Progenitor cell of endocrine pancreas (in vitro differentiated cells): ENCODE measurements at regions not wholly inside any gene's neighbourhood (a gene's known extent, or its start where the extent isn't known, plus 50 kb on each side); places are given as distances from the start of the nearest gene placed in this dataset.

Source experiments
- DNase-seq: peaks from one replicate; pipeline ENCODE4 v3.0.0; 2021; ENCODE audit warnings: low spot score; ENCODE audit not compliant: unreplicated experiment
- H3K27ac Mint-ChIP-seq: 2 replicates; pipeline ENCODE4 v1.8.0; 2021; ENCODE audit warnings: mild to moderate bottlenecking, moderate library complexity, mixed read lengths
- H3K27me3 Mint-ChIP-seq: 2 replicates; pipeline ENCODE4 v1.8.0; 2021; ENCODE audit warnings: mixed read lengths
- H3K36me3 Mint-ChIP-seq: 2 replicates; pipeline ENCODE4 v1.8.0; 2022; ENCODE audit warnings: mixed read lengths; ENCODE audit not compliant: insufficient read depth
- H3K4me1 Mint-ChIP-seq: 2 replicates; pipeline ENCODE4 v1.8.0; 2021; ENCODE audit warnings: low read depth, mixed read lengths
- H3K4me3 Mint-ChIP-seq: 2 replicates; pipeline ENCODE4 v1.8.0; 2021; ENCODE audit warnings: low read depth, mild to moderate bottlenecking, moderate library complexity, mixed read lengths
- H3K9me3 Mint-ChIP-seq: 2 replicates; pipeline ENCODE4 v1.8.0; 2021; ENCODE audit warnings: low read depth, mixed read lengths
- TF ChIP-seq, protein P1 (sequence below): fragments of 200-600 bp; sonication (generic); IDR thresholded peaks from one replicate; pipeline ENCODE4 v1.5.0; 2021; ENCODE audit warnings: antibody characterized with exemption, mild to moderate bottlenecking; ENCODE audit not compliant: unreplicated experiment

DNA sequence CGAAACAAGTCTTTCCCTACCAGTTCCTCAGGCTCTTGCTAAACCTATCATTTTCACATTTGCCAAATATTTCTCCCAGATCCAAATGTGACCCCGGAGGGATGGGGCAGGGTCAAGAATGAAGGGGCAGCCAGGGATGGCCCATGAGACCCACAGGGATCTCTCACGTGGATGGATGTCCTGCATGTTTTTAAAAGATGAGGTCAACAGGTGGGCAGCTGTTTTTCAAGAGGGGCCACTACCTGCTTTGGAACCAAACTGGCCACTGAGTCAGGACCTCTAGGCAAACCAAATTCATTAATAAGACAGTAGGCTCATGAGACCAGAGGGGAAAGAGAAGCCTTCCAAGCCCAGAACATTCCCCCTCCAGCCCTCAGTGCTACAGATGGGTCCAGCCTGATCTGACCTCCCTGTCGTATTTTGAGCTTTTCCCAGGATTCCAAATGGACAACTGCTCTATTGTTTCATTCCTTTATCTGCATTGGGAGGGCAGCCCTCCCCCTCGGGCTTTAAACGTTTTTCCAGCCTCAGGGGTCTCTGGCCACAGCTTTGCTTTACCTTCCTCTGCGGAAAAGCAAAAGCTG is 252.5 kb upstream of the IRF2BP2 start:
- Mint-ChIP-seq H3K4me1 (peaks cover 29% of the 10 kb centered on the region), H3K4me3 (no peak overlapping the region), H3K27me3 (no peaks in the 10 kb centered on the region), H3K27ac (no peak overlapping the region), H3K9me3 (peaks cover 3% of the 10 kb centered on the region), H3K36me3 (no peaks in the 10 kb centered on the region)
- TF ChIP-seq, protein P1, sequence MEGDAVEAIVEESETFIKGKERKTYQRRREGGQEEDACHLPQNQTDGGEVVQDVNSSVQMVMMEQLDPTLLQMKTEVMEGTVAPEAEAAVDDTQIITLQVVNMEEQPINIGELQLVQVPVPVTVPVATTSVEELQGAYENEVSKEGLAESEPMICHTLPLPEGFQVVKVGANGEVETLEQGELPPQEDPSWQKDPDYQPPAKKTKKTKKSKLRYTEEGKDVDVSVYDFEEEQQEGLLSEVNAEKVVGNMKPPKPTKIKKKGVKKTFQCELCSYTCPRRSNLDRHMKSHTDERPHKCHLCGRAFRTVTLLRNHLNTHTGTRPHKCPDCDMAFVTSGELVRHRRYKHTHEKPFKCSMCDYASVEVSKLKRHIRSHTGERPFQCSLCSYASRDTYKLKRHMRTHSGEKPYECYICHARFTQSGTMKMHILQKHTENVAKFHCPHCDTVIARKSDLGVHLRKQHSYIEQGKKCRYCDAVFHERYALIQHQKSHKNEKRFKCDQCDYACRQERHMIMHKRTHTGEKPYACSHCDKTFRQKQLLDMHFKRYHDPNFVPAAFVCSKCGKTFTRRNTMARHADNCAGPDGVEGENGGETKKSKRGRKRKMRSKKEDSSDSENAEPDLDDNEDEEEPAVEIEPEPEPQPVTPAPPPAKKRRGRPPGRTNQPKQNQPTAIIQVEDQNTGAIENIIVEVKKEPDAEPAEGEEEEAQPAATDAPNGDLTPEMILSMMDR = no peak
- no peak for DNase-seq

DNA sequence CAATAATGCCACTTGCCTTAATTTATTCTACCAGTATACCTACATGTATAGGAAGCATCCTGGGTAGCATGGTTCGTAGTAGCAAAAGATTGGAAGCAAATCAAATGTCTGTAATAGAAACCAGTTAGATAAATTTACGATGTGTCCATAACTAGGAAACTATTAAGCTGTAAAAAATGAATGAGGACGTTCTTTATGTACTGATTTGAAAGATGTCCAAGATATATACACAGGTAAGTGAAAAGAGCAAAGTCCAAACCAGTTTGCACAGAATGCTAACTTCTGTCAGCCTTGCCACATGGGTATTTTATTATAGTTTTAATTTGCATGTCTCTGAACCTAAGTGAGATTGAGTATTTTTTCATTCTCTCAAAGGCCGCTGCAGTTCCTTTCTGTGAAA is 251.8 kb upstream of the IRF2BP2 start:
- no peaks in the 10 kb centered on the region for H3K27me3 Mint-ChIP-seq
- H3K4me3 Mint-ChIP-seq = no peak overlapping the region
- no peak for DNase-seq
- TF ChIP-seq, protein P1 = no peak
- H3K36me3 Mint-ChIP-seq = no peaks in the 10 kb centered on the region
- H3K27ac Mint-ChIP-seq = no peak overlapping the region
- peaks cover 24% of the 10 kb centered on the region for H3K4me1 Mint-ChIP-seq
- peaks cover 3% of the 10 kb centered on the region for H3K9me3 Mint-ChIP-seq

DNA sequence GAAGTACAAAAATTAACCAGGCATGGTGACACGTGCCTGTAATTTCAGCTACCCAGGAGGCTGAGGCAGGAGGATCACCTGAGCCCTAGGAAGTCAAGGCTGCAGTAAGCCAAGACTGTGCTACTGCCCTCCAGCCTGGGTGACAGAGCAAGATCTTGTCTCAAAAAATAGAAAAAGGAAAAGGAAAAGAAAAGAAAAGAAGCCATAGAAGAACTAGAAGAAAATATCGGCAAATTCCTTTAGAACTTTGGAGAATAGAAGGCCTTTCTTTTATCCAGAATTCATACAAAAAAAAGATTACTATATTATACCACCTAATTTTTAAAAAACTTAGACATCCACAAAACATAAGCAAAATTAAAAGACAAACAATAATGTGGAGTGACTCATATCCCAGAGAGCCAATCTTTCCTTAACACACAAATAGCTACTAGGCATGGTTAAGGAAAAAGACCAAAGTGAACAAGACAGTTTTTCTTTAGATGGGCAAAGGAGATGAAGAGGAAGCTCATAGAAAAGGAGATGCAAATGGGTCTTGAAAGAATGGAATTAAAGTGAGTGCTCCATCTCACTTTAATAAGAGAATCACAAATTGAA is 251.1 kb upstream of the IRF2BP2 start:
- H3K4me3 Mint-ChIP-seq = no peak overlapping the region
- TF ChIP-seq, protein P1 = no peak
- H3K4me1 Mint-ChIP-seq = peaks cover 19% of the 10 kb centered on the region
- no peak for DNase-seq
- no peaks in the 10 kb centered on the region for H3K36me3 Mint-ChIP-seq
- peaks cover 3% of the 10 kb centered on the region for H3K9me3 Mint-ChIP-seq
- H3K27me3 Mint-ChIP-seq = no peaks in the 10 kb centered on the region
- H3K27ac Mint-ChIP-seq = no peak overlapping the region

DNA sequence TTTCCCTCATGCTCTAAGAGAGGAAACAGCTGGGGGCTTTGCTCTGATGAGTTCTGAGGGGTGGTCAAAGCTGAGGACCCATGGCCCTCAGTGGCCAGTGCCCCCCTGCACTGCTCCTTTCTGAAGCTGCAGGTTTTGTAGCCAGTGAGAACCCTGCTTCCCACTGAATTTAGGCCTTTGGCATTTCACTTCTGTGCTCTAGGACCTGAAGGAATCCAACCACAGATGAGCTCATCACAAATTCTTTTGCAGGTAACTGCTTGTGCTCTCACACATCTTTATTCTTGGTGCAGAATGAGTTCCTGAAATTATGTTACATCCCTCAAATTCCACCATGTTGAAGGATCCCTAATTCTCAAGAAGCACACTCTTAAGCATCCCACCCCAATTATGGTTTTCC is 248.7 kb upstream of the IRF2BP2 start:
- DNase-seq = no peak
- Mint-ChIP-seq H3K36me3 (no peaks in the 10 kb centered on the region), H3K27me3 (peaks cover 3% of the 10 kb centered on the region), H3K4me3 (no peak overlapping the region), H3K9me3 (peaks cover 3% of the 10 kb centered on the region), H3K27ac (no peak overlapping the region), H3K4me1 (peaks cover 18% of the 10 kb centered on the region)
- TF ChIP-seq, protein P1 = no peak

DNA sequence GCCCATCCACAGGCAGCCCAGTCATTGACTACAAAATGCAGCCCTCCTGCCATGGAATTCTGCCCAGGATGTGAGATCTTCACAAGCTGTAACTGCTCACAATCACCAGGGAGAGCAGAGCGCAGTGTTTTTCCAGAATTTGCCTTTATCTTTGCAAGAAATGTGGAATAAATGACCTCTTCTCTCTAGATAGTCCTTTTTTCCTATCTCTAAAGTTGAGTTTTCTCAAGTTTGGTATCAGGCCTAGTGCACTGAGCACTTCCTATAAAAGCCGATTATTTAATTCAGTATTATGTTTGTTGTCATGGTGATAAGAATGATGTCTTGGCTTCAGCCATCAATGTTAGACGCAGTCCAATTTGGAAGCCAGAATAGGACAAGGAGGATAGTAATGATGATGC is 246.9 kb upstream of the IRF2BP2 start:
- H3K4me1 Mint-ChIP-seq = peaks cover 17% of the 10 kb centered on the region
- H3K27ac Mint-ChIP-seq = no peak overlapping the region
- H3K27me3 Mint-ChIP-seq = peaks cover 3% of the 10 kb centered on the region
- DNase-seq = no peak
- H3K9me3 Mint-ChIP-seq = peaks cover 3% of the 10 kb centered on the region
- H3K4me3 Mint-ChIP-seq = no peak overlapping the region
- TF ChIP-seq, protein P1 = no peak
- H3K36me3 Mint-ChIP-seq = no peaks in the 10 kb centered on the region
